GM12875 (cell line): ENCODE measurements at regions not wholly inside any gene's neighbourhood (a gene's known extent, or its start where the extent isn't known, plus 50 kb on each side); places are given as distances from the start of the nearest gene placed in this dataset.

Source experiments
- H3K4me3 ChIP-seq: one replicate; pipeline ENCODE4 v1.5.1; 2011; ENCODE audit warnings: low read depth, low read length, control low read depth
- CTCF ChIP-seq: IDR thresholded peaks from 2 replicates; pipeline ENCODE4 v1.5.1; 2011; ENCODE audit warnings: low read depth, mild to moderate bottlenecking, control low read depth, inconsistent platforms, low read length, moderate library complexity, borderline replicate concordance; ENCODE audit not compliant: insufficient read depth

GRCh38 chr14:101371799-101372793, 189.2 kb upstream of the DIO3 start:
- no peak for TF ChIP-seq CTCF

GRCh38 chr14:101372894-101373620, 188.2 kb upstream of the DIO3 start:
- no peak overlapping the region for H3K4me3 ChIP-seq
- no peak for TF ChIP-seq CTCF

More at GRCh38 chr14:101371799-101372793, 189.2 kb upstream of the DIO3 start:
- no peak overlapping the region for H3K4me3 ChIP-seq

GRCh38 chr14:101373690-101374295, 187.5 kb upstream of the DIO3 start:
- no peak overlapping the region for H3K4me3 ChIP-seq
- no peak for TF ChIP-seq CTCF

GRCh38 chr14:101374373-101375338, 186.6 kb upstream of the DIO3 start:
- no peak overlapping the region for H3K4me3 ChIP-seq
- TF ChIP-seq CTCF: no peak

- TF ChIP-seq CTCF: no peak
- H3K4me3 ChIP-seq: no peak overlapping the region
These were observed 184.2 kb upstream of the DIO3 start for GRCh38 chr14:101377069-101377468.

- no peak overlapping the region for H3K4me3 ChIP-seq
- no peak for TF ChIP-seq CTCF
These were observed 181.5 kb upstream of the DIO3 start for GRCh38 chr14:101379842-101380241.
